IMR-90 (cell line): ENCODE measurements at regions not wholly inside any gene's neighbourhood (a gene's known extent, or its start where the extent isn't known, plus 50 kb on each side); places are given as distances from the start of the nearest gene placed in this dataset.

ENCODE experiments used
- ATAC-seq: fragments of 200-7000 bp; cut with Tn5 transposase; 2 replicates; pipeline ENCODE4 v1.9.1; 2020; ENCODE audit warnings: low read depth, mild to moderate bottlenecking, moderate library complexity
- BruUV-seq: library from RNA; stranded (reverse); fragments of 400-500 nt; replicated peaks from 2 replicates; lab custom pipeline; 2021; lab: Mats Ljungman, UMichigan
- CTCF ChIA-PET: fragments of 300-600 bp; formaldehyde crosslinking; extraction: SDS; loops from one replicate; lab custom pipeline; 2021; ENCODE audit warnings: antibody characterized with exemption; lab: Yijun Ruan, JAX
- POLR2A ChIA-PET: fragments of 300-600 bp; sonication (Branson Sonifier 250); formaldehyde crosslinking; loops from one replicate; lab custom pipeline; 2022; ENCODE audit warnings: antibody characterized with exemption; ENCODE audit not compliant: unreplicated experiment; lab: Charles Lee
- DNase-seq: peaks from one replicate; pipeline ENCODE4 v3.0.0; 2013
- H2AFZ ChIP-seq: replicated peaks from 2 replicates; pipeline ENCODE3; 2013; ENCODE audit warnings: low read length, mild to moderate bottlenecking; ENCODE audit not compliant: poor library complexity
- H2AK5ac ChIP-seq: 2 replicates; pipeline ENCODE4 v1.6.1; 2013; ENCODE audit warnings: low read depth, low read length, inconsistent platforms
- H2AK9ac ChIP-seq: replicated peaks from 2 replicates; pipeline ENCODE3; 2013; ENCODE audit warnings: mild to moderate bottlenecking, low read depth, low read length, moderate library complexity; ENCODE audit not compliant: poor library complexity
- H2BK120ac ChIP-seq: 2 replicates; pipeline ENCODE4 v1.6.1; 2013; ENCODE audit warnings: low read depth, low read length, inconsistent platforms
- H2BK15ac ChIP-seq: 3 replicates; pipeline ENCODE4 v1.6.1; 2013; ENCODE audit warnings: low read depth, low read length, inconsistent platforms
- H2BK20ac ChIP-seq: 2 replicates; pipeline ENCODE4 v1.6.1; 2013; ENCODE audit warnings: low read depth, mild to moderate bottlenecking, inconsistent platforms, low read length, moderate library complexity
- H2BK5ac ChIP-seq: 2 replicates; pipeline ENCODE4 v1.6.1; 2013; ENCODE audit warnings: mild to moderate bottlenecking, low read depth, low read length, inconsistent platforms; ENCODE audit not compliant: poor library complexity, severe bottlenecking
- H3K14ac ChIP-seq: replicated peaks from 2 replicates; pipeline ENCODE4 v1.6.1; 2013; ENCODE audit warnings: low read depth, low read length, inconsistent platforms
- H3K18ac ChIP-seq: 2 replicates; pipeline ENCODE4 v1.6.1; 2013; ENCODE audit warnings: low read depth, low read length, control low read depth
- H3K23ac ChIP-seq: 2 replicates; pipeline ENCODE4 v1.6.1; 2013; ENCODE audit warnings: low read depth, low read length, inconsistent platforms
- H3K27ac ChIP-seq: 2 replicates; pipeline ENCODE4 v1.5.1; 2013; ENCODE audit warnings: mild to moderate bottlenecking, control low read depth, low read length; ENCODE audit not compliant: insufficient read depth
- H3K27me3 ChIP-seq: 2 replicates; pipeline ENCODE4 v1.6.1; 2013; ENCODE audit warnings: low read length; ENCODE audit not compliant: control insufficient read depth, insufficient read depth
- H3K36me3 ChIP-seq: 2 replicates; pipeline ENCODE4 v1.6.1; 2013; ENCODE audit warnings: low read length, mixed read lengths; ENCODE audit not compliant: control insufficient read depth, insufficient read depth
- H3K4ac ChIP-seq: 2 replicates; pipeline ENCODE4 v1.6.1; 2013; ENCODE audit warnings: low read depth, low read length, inconsistent platforms
- H3K4me1 ChIP-seq: 2 replicates; pipeline ENCODE4 v1.6.1; 2013; ENCODE audit warnings: low read length, mixed read lengths; ENCODE audit not compliant: control insufficient read depth, insufficient read depth
- H3K4me2 ChIP-seq: 2 replicates; pipeline ENCODE4 v1.6.1; 2013; ENCODE audit warnings: low read depth, mild to moderate bottlenecking, control low read depth, low read length, moderate library complexity
- H3K4me3 ChIP-seq: 2 replicates; pipeline ENCODE4 v1.5.1; 2013; ENCODE audit warnings: low read depth, mild to moderate bottlenecking, control low read depth, low read length, moderate library complexity; ENCODE audit not compliant: insufficient read depth
- H3K56ac ChIP-seq: 2 replicates; pipeline ENCODE4 v1.6.1; 2013; ENCODE audit warnings: low read length, inconsistent platforms; ENCODE audit not compliant: insufficient read depth; ENCODE audit errors: extremely low read depth
- H3K79me1 ChIP-seq, 2 experiments: 2 replicates each; pipeline ENCODE4 v1.6.1; 2013; ENCODE audit warnings: low read length in 2 of 2, inconsistent platforms in 1 of 2, low read depth in 1 of 2
- H3K9ac ChIP-seq: 2 replicates; pipeline ENCODE4 v1.6.1; 2013; ENCODE audit warnings: low read depth, low read length, control low read depth
- H3K9me1 ChIP-seq: 2 replicates; pipeline ENCODE4 v1.6.1; 2013; ENCODE audit warnings: low read length, inconsistent platforms; ENCODE audit not compliant: insufficient read depth
- H3K9me3 ChIP-seq: 2 replicates; pipeline ENCODE4 v1.6.1; 2013; ENCODE audit warnings: low read length; ENCODE audit not compliant: control insufficient read depth, insufficient read depth
- H4K20me1 ChIP-seq: 2 replicates; pipeline ENCODE4 v1.6.1; 2013; ENCODE audit warnings: low read length, inconsistent platforms; ENCODE audit not compliant: insufficient read depth
- H4K5ac ChIP-seq: 2 replicates; pipeline ENCODE4 v1.6.1; 2013; ENCODE audit warnings: mild to moderate bottlenecking, low read depth, low read length, control low read depth
- H4K8ac ChIP-seq, 2 experiments: 2 replicates each; pipeline ENCODE4 v1.6.1; 2013; ENCODE audit warnings: low read depth in 2 of 2, low read length in 2 of 2, control low read depth in 1 of 2, inconsistent platforms in 1 of 2
- H4K91ac ChIP-seq: 2 replicates; pipeline ENCODE4 v1.6.1; 2013; ENCODE audit warnings: low read depth, low read length, inconsistent platforms; ENCODE audit not compliant: insufficient read depth
- BHLHE40 ChIP-seq: fragments of 150-350 bp; IDR thresholded peaks from 2 replicates; pipeline ENCODE4 v1.6.1; 2016; ENCODE audit warnings: mild to moderate bottlenecking, low read depth, low read length
- CEBPB ChIP-seq: IDR thresholded peaks from 2 replicates; pipeline ENCODE4 v1.6.1; 2012; ENCODE audit warnings: low read depth, low read length, improper control_type of control experiment
- CHD1 ChIP-seq: IDR thresholded peaks from 2 replicates; pipeline ENCODE4 v1.6.1; 2012; ENCODE audit warnings: low read depth, low read length, improper control_type of control experiment
- CTCF ChIP-seq: conservative IDR thresholded peaks from 2 replicates; pipeline ENCODE4 v1.5.1; 2012; ENCODE audit warnings: mild to moderate bottlenecking, low read depth, low read length, improper control_type of control experiment
- ELK1 ChIP-seq: fragments of 150-350 bp; IDR thresholded peaks from 2 replicates; pipeline ENCODE4 v1.6.1; 2016; ENCODE audit warnings: low read depth, mild to moderate bottlenecking, low read length, moderate library complexity, borderline replicate concordance
- FOS ChIP-seq: fragments of 150-350 bp; IDR thresholded peaks from 2 replicates; pipeline ENCODE4 v1.6.1; 2016; ENCODE audit warnings: low read depth, low read length
- MAFK ChIP-seq: IDR thresholded peaks from 2 replicates; pipeline ENCODE4 v1.6.1; 2012; ENCODE audit warnings: low read depth, low read length, improper control_type of control experiment
- MAZ ChIP-seq: IDR thresholded peaks from 2 replicates; pipeline ENCODE4 v1.6.1; 2012; ENCODE audit warnings: low read depth, mild to moderate bottlenecking, low read length, improper control_type of control experiment, moderate library complexity, borderline replicate concordance
- MXI1 ChIP-seq: IDR thresholded peaks from 2 replicates; pipeline ENCODE4 v1.6.1; 2012; ENCODE audit warnings: low read depth, mild to moderate bottlenecking, low read length, moderate library complexity, borderline replicate concordance
- NFE2L2 ChIP-seq: fragments of 150-350 bp; IDR thresholded peaks from 2 replicates; pipeline ENCODE4 v1.6.1; 2016; ENCODE audit warnings: low read depth, mild to moderate bottlenecking, low read length
- POLR2A ChIP-seq: IDR thresholded peaks from 2 replicates; pipeline ENCODE4 v1.6.1; 2012; ENCODE audit warnings: mild to moderate bottlenecking, low read depth, low read length
- RAD21 ChIP-seq: IDR thresholded peaks from 2 replicates; pipeline ENCODE4 v1.6.1; 2012; ENCODE audit warnings: low read length, improper control_type of control experiment
- RCOR1 ChIP-seq: IDR thresholded peaks from 2 replicates; pipeline ENCODE4 v1.6.1; 2012; ENCODE audit warnings: mild to moderate bottlenecking, low read length, improper control_type of control experiment; ENCODE audit not compliant: insufficient replicate concordance
- RFX5 ChIP-seq: IDR thresholded peaks from 2 replicates; pipeline ENCODE4 v1.8.0; 2012; ENCODE audit warnings: low read depth, mild to moderate bottlenecking, low read length, moderate library complexity
- SMC3 ChIP-seq: fragments of 150-350 bp; IDR thresholded peaks from 2 replicates; pipeline ENCODE4 v1.6.1; 2016; ENCODE audit warnings: low read depth, mild to moderate bottlenecking, antibody characterized with exemption, low read length, moderate library complexity
- USF2 ChIP-seq: fragments of 150-350 bp; IDR thresholded peaks from 2 replicates; pipeline ENCODE4 v1.6.1; 2017; ENCODE audit warnings: mild to moderate bottlenecking, antibody characterized with exemption, low read length, low read depth
- WGBS, 2 experiments: methylation state at CpG; one replicate each; pipeline versions ENCODE4 v1.1.5 to v1.1.7; 2013; ENCODE audit warnings: missing lambda C conversion rate in 2 of 2; ENCODE audit not compliant: insufficient read length in 1 of 2; ENCODE audit errors: extremely low coverage in 2 of 2; 5-methylcytosine and 5-hydroxymethylcytosine counted together
- dilution Hi-C: fragments of 300-500 bp; cut with HindIII; formaldehyde crosslinking; loops from one replicate; pipeline ENCODE4 v1.14.3; 2018; ENCODE audit warnings: low sequenced_read_pairs; ENCODE audit not compliant: unreplicated experiment
- in situ Hi-C: fragments of 300-500 bp; cut with MboI; formaldehyde crosslinking; loops from 3 replicates; pipeline ENCODE4 v1.14.3; 2019; ENCODE audit warnings: low sequenced_read_pairs, inconsistent platforms, mixed read lengths
- intact Hi-C: fragments of 100-400 bp; cut with micrococcal nuclease; formaldehyde crosslinking; loops from 2 replicates; pipeline ENCODE4 v1.10.0; 2022

- Histone ChIP-seq H2AFZ (no peak overlapping the region), H3K4me3 (no peak overlapping the region), H3K36me3 (no peaks in the 10 kb centered on the region), H3K79me1 (no peaks in the 10 kb centered on the region), H2AK5ac (no peak overlapping the region), H4K5ac (no peak overlapping the region), H3K9me3 (peaks cover 13% of the 10 kb centered on the region), H2BK20ac (no peak overlapping the region), H4K20me1 (no peaks in the 10 kb centered on the region), H2BK5ac (no peak overlapping the region), H3K56ac (no peak overlapping the region), H3K27ac (no peak overlapping the region), H3K27me3 (no peaks in the 10 kb centered on the region), H4K8ac (no peak overlapping the region), H3K9me1 (no peaks in the 10 kb centered on the region), H3K23ac (no peak overlapping the region), H2BK120ac (no peak overlapping the region), H3K14ac (no peak overlapping the region), H2BK15ac (no peak overlapping the region), H3K4me1 (no peaks in the 10 kb centered on the region), H3K9ac (no peak overlapping the region), H3K4me2 (no peak overlapping the region), H4K91ac (no peak overlapping the region), H3K4ac (no peak overlapping the region), H3K18ac (no peak overlapping the region), H2AK9ac (no peak overlapping the region)
- no peak for TF ChIP-seq SMC3
- no peak for TF ChIP-seq RAD21
- no peak for TF ChIP-seq RFX5
- no peak for TF ChIP-seq CTCF
- TF ChIP-seq MAFK, result no peak
- TF ChIP-seq POLR2A, result no peak
- no peak for TF ChIP-seq MAZ
- no peak for TF ChIP-seq CHD1
- TF ChIP-seq NFE2L2, result no peak
- TF ChIP-seq MXI1, result no peak
- no peak for TF ChIP-seq USF2
- TF ChIP-seq BHLHE40, result no peak
- no peak for TF ChIP-seq FOS
- TF ChIP-seq CEBPB, result no peak
- no peak for TF ChIP-seq RCOR1
- TF ChIP-seq ELK1, result no peak
- BruUV-seq, result no TSS peak
- CTCF ChIA-PET, result no interaction called here
- no CpG with 5 or more reads among the region's 2 CpGs for WGBS, 2 experiments
- in situ Hi-C loops (no loop called here), dilution Hi-C loops (no loop called here), intact Hi-C loops (no loop called here)
- ATAC-seq, result no peak
- POLR2A ChIA-PET, result no interaction called here
- DNase-seq, result no peak
These were observed 151.6 kb upstream of the SYNPR start for GRCh38 chr3:63126530-63126929.
